ENCODE measurements at regions not wholly inside any gene's neighbourhood (a gene's known extent, or its start where the extent isn't known, plus 50 kb on each side); places are given as distances from the start of the nearest gene placed in this dataset.

DNA sequence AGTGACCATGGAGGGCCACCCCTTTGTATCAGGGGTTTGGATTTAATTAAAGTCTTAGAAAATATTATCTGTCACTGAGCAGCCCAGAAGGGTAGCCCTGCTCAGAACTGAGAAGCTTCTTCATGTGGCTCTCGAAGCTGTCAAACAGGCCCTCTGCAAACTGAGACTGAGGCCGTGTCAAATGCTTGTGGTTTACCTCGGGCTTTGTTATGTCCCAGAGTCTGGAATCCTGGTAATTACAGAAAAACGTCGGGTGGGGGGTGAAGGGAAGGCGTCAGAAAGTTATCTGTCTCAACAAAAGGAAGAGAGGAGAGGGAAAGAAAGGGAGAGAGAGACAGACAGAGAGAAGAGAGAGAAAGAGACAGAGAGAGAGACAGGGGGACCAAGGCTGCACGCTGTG is 200.8 kb downstream of the BMP7 start:
- TF ChIP-seq POLR2AphosphoS5 (IDR thresholded peaks at IDR 0.05; ENCODE audit: low read depth, low read length) (no peak), REST (IDR thresholded peaks at IDR 0.05; ENCODE audit: insufficient read depth in 1 of 2, low read depth in 2 of 2, low read length in 1 of 2) (no peak), SIN3A (IDR thresholded peaks at IDR 0.05; ENCODE audit: borderline replicate concordance, insufficient read depth, low read depth, low read length) (no peak)
- TF ChIP-seq, protein P1, sequence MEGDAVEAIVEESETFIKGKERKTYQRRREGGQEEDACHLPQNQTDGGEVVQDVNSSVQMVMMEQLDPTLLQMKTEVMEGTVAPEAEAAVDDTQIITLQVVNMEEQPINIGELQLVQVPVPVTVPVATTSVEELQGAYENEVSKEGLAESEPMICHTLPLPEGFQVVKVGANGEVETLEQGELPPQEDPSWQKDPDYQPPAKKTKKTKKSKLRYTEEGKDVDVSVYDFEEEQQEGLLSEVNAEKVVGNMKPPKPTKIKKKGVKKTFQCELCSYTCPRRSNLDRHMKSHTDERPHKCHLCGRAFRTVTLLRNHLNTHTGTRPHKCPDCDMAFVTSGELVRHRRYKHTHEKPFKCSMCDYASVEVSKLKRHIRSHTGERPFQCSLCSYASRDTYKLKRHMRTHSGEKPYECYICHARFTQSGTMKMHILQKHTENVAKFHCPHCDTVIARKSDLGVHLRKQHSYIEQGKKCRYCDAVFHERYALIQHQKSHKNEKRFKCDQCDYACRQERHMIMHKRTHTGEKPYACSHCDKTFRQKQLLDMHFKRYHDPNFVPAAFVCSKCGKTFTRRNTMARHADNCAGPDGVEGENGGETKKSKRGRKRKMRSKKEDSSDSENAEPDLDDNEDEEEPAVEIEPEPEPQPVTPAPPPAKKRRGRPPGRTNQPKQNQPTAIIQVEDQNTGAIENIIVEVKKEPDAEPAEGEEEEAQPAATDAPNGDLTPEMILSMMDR (IDR thresholded peaks at IDR 0.05): no peak
